HCT116 (cell line): ENCODE measurements at regions not wholly inside any gene's neighbourhood (a gene's known extent, or its start where the extent isn't known, plus 50 kb on each side); places are given as distances from the start of the nearest gene placed in this dataset.
"Not testable (repeated sequence)": the region's sequence is repeated elsewhere in the genome, so short reads cannot be mapped to it uniquely, and the experiment has no call there.

Source experiments
- ATAC-seq: fragments of 200-7000 bp; cut with Tn5 transposase; 2 replicates; pipeline ENCODE4 v1.9.1; 2020; ENCODE audit warnings: mild to moderate bottlenecking, moderate library complexity
- BruUV-seq: library from RNA; stranded (reverse); fragments of 400-500 nt; replicated peaks from 2 replicates; lab custom pipeline; 2021; lab: Mats Ljungman, UMichigan
- CTCF ChIA-PET: fragments of 300-600 bp; sonication (Branson Sonifier 250); formaldehyde crosslinking; loops from one replicate; lab custom pipeline; 2021; ENCODE audit warnings: antibody characterized with exemption; lab: Charles Lee
- POLR2A ChIA-PET: fragments of 300-600, 350-600 bp; sonication (Branson Sonifier 250); formaldehyde crosslinking; loops from one replicate; lab custom pipeline; 2021; ENCODE audit warnings: antibody characterized with exemption; lab: Charles Lee
- RAD21 ChIA-PET, 2 experiments: fragments of 300-600 bp; sonication (Branson Sonifier 250); formaldehyde crosslinking; loops; one replicate each; lab custom pipeline; 2023; ENCODE audit warnings: low total read pairs in 2 of 2; ENCODE audit not compliant: uncharacterized antibody in 2 of 2, unreplicated experiment in 2 of 2, low non-redundant PET in 1 of 2; lab: Charles Lee
- DNase-seq: peaks from one replicate; pipeline ENCODE4 v3.0.0-alpha.2; 2010; ENCODE audit warnings: low read depth, low spot score
- H2AFZ ChIP-seq: fragments of 200-600 bp; shearing (Covaris generic), sonication (generic); 2 replicates; pipeline ENCODE4 v1.6.1; 2017; ENCODE audit warnings: low read depth, mixed run types, mixed read lengths, antibody characterized with exemption, low read length; ENCODE audit not compliant: poor library complexity, severe bottlenecking
- H3K27ac ChIP-seq: 2 replicates; pipeline ENCODE4 v1.5.1; 2012; ENCODE audit warnings: low read depth, low read length
- H3K27me3 ChIP-seq: fragments of 200-600 bp; sonication (generic); 2 replicates; pipeline ENCODE4 v1.6.1; 2016; ENCODE audit warnings: mixed run types, low read length, mixed read lengths; ENCODE audit not compliant: insufficient read depth
- H3K36me3 ChIP-seq, 2 experiments: fragments of 200-500 bp in 1 of 2; fragments of 200-600 bp in 1 of 2; sonication (Bioruptor generic) in 1 of 2; sonication (generic) in 1 of 2; 2 replicates each; pipeline versions ENCODE4 v1.5.1 to v1.6.1; 2014 to 2016; ENCODE audit warnings: low read length in 2 of 2, inconsistent platforms in 1 of 2, mixed read lengths in 1 of 2, mixed run types in 1 of 2; ENCODE audit not compliant: insufficient read depth in 2 of 2, control insufficient read depth in 1 of 2
- H3K4me1 ChIP-seq, 2 experiments: fragments of 200-600 bp in 1 of 2; sonication (generic) in 1 of 2; 2 replicates each; pipeline versions ENCODE4 v1.5.1 to v1.6.1; 2012 to 2017; ENCODE audit warnings: low read length in 2 of 2, inconsistent platforms in 1 of 2, mild to moderate bottlenecking in 1 of 2, mixed read lengths in 1 of 2, mixed run types in 1 of 2, moderate library complexity in 1 of 2; ENCODE audit not compliant: insufficient read depth in 2 of 2, control insufficient read depth in 1 of 2
- H3K4me2 ChIP-seq: fragments of 200-600 bp; sonication (generic); 2 replicates; pipeline ENCODE4 v1.6.1; 2017; ENCODE audit warnings: mixed run types, low read length, mixed read lengths
- H3K4me3 ChIP-seq, 2 experiments: fragments of 200-600 bp in 1 of 2; sonication (generic) in 1 of 2; replicated peaks in 1 of 2; 2 replicates each; pipeline ENCODE4 v1.5.1; 2011 to 2016; ENCODE audit warnings: low read length in 2 of 2, control low read depth in 1 of 2, low read depth in 1 of 2, mild to moderate bottlenecking in 1 of 2, mixed read lengths in 1 of 2, mixed run types in 1 of 2
- H3K79me2 ChIP-seq: fragments of 200-600 bp; sonication (generic); 2 replicates; pipeline ENCODE4 v1.6.1; 2017; ENCODE audit warnings: mild to moderate bottlenecking, mixed run types, low read length, moderate library complexity, mixed read lengths; ENCODE audit not compliant: insufficient read depth
- H3K9ac ChIP-seq: fragments of 200-600 bp; sonication (generic); 2 replicates; pipeline ENCODE4 v1.6.1; 2016; ENCODE audit warnings: low read length, mixed read lengths
- H3K9me2 ChIP-seq: fragments of 200-600 bp; sonication (generic), shearing (Covaris generic); 2 replicates; pipeline ENCODE4 v1.6.1; 2017; ENCODE audit warnings: mixed run types, mild to moderate bottlenecking, moderate library complexity; ENCODE audit not compliant: insufficient read depth
- H3K9me3 ChIP-seq, 2 experiments: fragments of 200-500 bp in 1 of 2; fragments of 200-600 bp in 1 of 2; sonication (Bioruptor generic) in 1 of 2; sonication (generic) in 1 of 2; 2 replicates each; pipeline ENCODE4 v1.6.1; 2014 to 2017; ENCODE audit warnings: low read length in 2 of 2, mixed read lengths in 2 of 2, inconsistent platforms in 1 of 2, low read depth in 1 of 2, mild to moderate bottlenecking in 1 of 2, mixed run types in 1 of 2, moderate library complexity in 1 of 2; ENCODE audit not compliant: control insufficient read depth in 1 of 2, insufficient read depth in 1 of 2
- H4K20me1 ChIP-seq: fragments of 200-600 bp; sonication (generic), shearing (Covaris generic); 2 replicates; pipeline ENCODE4 v1.6.1; 2017; ENCODE audit warnings: mixed run types, mild to moderate bottlenecking, moderate library complexity; ENCODE audit not compliant: insufficient read depth
- EGR1 ChIP-seq: IDR thresholded peaks from 2 replicates; pipeline ENCODE4 v1.6.1; 2012; ENCODE audit warnings: low read depth
- MAX ChIP-seq: IDR thresholded peaks from 2 replicates; pipeline ENCODE4 v1.6.1; 2012
- POLR2AphosphoS5 ChIP-seq: IDR thresholded peaks from 2 replicates; pipeline ENCODE4 v1.6.1; 2011; ENCODE audit warnings: mild to moderate bottlenecking, low read depth, low read length, moderate library complexity
- ZBTB33 ChIP-seq: IDR thresholded peaks from 2 replicates; pipeline ENCODE4 v1.6.1; 2011; ENCODE audit warnings: mild to moderate bottlenecking, low read length, moderate library complexity; ENCODE audit not compliant: insufficient replicate concordance; ENCODE audit errors: extremely low read depth
- ZNF274 ChIP-seq: fragments of 200-500 bp; sonication (Bioruptor generic); IDR thresholded peaks from 2 replicates; pipeline ENCODE4 v1.6.1; 2014; ENCODE audit warnings: mild to moderate bottlenecking, low read depth, low read length, inconsistent platforms
- intact Hi-C: fragments of 100-400 bp; cut with micrococcal nuclease; formaldehyde crosslinking; loops from 2 replicates; pipeline ENCODE4 v1.10.0; 2022

GRCh38 chr2:64814007-64814406 is 160.3 kb upstream of the SERTAD2 start:
- H3K79me2 ChIP-seq = no peaks in the 10 kb centered on the region
- CTCF ChIA-PET = no interaction called here
- H3K9me3 ChIP-seq = no peaks in the 10 kb centered on the region
- H3K9ac ChIP-seq = no peak overlapping the region
- RAD21 ChIA-PET = no interaction called here
- H2AFZ ChIP-seq = no peak overlapping the region
- H3K4me2 ChIP-seq = no peak overlapping the region
- H3K27me3 ChIP-seq = no peaks in the 10 kb centered on the region
- TF ChIP-seq ZBTB33 = no peak
- TF ChIP-seq ZNF274 = no peak
- TF ChIP-seq POLR2AphosphoS5 = no peak
- no peak for TF ChIP-seq MAX
- TF ChIP-seq EGR1 = no peak
- no peak overlapping the region for H3K27ac ChIP-seq
- intact Hi-C loops = no loop called here
- ATAC-seq (no peak), DNase-seq (no peak)
- no peaks in the 10 kb centered on the region for H3K36me3 ChIP-seq
- H4K20me1 ChIP-seq = no peaks in the 10 kb centered on the region
- POLR2A ChIA-PET = no interaction called here
- H3K9me2 ChIP-seq = no peaks in the 10 kb centered on the region
- BruUV-seq = no TSS peak
- no peak overlapping the region for H3K4me3 ChIP-seq
- H3K4me1 ChIP-seq = peaks cover 0 to 11% of the 10 kb centered on the region in 2 experiments; a peak in 1 of 4 replicates

- ATAC-seq, H3K9me3 ChIP-seq, H3K9ac ChIP-seq, H3K4me2 ChIP-seq, H3K79me2 ChIP-seq, POLR2A ChIA-PET, H3K27ac ChIP-seq, BruUV-seq, CTCF ChIA-PET, intact Hi-C loops, H3K4me3 ChIP-seq, H2AFZ ChIP-seq, DNase-seq, RAD21 ChIA-PET, H3K36me3 ChIP-seq, H3K27me3 ChIP-seq, H4K20me1 ChIP-seq, H3K9me2 ChIP-seq: not testable (repeated sequence)
- H3K4me1 ChIP-seq = peaks cover 0 to 16% of the 10 kb centered on the region in 2 experiments; a peak in 1 of 4 replicates
These were observed 162.8 kb upstream of the SERTAD2 start for GRCh38 chr2:64816526-64816925.
